ENCODE measurements at regions not wholly inside any gene's neighbourhood (a gene's known extent, or its start where the extent isn't known, plus 50 kb on each side); places are given as distances from the start of the nearest gene placed in this dataset.
"Not testable (repeated sequence)": the region's sequence is repeated elsewhere in the genome, so short reads cannot be mapped to it uniquely, and the experiment has no call there.

DNA sequence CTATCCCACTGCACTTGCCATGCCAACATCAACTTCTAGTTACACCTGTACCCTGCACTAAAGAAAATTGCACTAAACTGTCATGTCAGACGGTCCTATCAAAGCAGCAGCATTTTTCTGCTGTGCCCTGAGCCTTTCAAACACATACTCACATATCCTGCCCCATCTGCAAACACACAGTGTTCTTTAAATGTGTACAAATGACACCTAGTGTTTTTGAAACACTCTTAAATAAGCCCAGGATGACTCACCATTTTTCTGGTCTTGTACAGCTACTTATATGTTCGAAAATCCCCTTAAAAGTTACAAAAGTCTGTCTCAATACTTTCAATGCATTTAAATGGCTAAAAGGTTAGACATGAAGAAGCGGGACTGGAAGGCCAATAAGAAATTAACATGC is 346.7 kb upstream of the PPARGC1A start:
- DNase-seq, result no peak

DNA sequence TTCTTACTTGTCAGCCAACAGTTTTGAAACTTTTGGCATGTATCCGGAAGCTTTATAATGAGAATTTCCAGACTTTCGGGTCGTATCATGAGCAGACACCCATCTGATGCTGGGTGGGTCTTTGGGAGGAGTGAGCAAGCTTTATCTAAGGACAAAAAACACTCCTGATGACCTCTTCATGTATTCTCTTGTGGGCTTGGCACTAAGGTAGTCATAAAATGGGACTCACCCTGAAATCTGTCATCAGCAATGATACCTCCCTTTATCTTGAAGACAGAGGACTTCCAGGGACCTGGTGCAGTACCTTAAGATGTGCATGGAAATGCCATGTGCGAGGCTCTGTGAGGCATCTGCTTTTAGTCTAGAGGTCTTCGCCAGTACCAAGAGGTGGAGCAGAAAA is 346.3 kb upstream of the PPARGC1A start:
- DNase-seq, result no peak

DNA sequence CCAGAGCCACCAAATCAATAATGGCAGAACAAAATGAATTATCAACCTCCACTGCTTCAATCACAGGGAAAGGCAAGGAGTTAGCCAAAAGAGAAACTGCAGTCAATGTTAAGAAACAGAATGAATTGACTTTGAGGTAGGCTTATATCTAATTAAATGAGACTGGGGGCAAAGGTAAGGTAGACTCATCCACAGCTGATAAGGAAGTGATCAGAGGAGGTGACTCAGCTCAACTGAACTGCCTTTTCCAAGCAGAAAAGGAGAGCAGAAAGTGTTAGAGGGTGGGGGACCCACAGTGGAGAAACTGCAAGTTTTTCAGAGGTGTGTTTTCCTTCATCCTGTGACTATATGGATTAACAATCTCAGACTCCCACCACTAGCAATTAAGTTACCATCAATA is 345.8 kb upstream of the PPARGC1A start:
- no peak for DNase-seq

DNA sequence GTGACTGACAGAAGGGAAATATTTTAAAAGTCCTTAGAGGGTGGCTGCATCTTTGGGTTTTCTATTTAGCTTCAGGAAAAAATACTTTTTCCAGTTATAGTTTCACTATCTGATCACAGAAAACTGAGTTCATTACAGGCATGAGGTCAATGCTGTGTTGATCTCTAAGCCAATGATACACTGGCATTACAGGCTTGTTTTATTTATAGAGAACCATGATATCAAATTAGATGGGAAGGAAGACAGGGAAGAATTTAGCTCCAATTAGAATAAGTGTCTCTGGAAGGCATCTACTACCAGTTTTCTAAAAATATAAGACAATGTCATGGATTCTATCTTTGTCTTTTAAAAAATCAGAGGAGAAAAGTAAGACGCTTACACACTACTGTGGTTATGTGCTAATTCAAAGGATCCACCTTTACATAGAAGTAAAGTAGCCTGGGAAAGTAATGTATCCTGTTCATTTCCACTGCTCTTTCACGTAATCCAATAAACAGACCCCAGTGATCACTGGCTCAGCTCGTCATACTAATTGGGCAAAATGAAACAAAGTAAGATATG is 344.5 kb upstream of the PPARGC1A start:
- DNase-seq, result no peak

DNA sequence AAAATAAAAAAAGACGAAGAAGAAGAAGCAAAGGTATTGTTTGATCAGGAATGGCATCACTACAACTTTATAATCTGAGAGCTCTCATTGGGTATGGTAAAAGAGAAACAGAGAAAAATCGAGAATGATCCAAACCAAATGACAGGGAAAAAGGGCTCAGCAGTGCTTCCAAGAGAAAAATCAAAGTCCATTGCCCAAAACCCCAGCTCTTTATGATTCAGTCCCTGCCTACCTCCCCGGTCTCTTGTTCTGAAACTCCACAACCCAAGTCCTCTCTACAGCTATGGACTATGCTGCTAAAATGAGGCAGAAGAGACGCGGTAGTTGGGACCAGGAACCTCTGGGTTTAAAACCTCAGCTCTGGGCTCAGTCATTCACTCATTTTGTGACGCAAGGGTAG is 341.1 kb upstream of the PPARGC1A start:
- no peak for DNase-seq

DNA sequence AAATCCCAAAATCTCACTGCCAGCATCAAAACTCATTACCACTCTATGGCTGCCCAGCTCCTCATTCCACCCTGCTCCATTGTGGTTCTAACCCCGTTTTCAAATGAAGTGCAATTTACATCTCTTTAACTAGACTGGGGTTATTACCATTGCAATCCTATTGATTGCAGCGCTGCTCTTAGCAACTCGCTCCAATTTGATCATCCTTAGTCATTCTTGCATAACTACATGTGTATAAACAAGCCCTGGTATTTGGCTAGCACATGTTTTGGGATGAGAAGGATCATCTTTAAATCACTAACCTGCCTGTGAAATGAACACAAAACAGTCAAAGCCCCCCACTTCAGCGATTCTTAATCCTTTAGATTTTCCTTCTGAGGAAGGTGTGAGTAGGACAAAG is 340.1 kb upstream of the PPARGC1A start:
- DNase-seq, result no peak

DNA sequence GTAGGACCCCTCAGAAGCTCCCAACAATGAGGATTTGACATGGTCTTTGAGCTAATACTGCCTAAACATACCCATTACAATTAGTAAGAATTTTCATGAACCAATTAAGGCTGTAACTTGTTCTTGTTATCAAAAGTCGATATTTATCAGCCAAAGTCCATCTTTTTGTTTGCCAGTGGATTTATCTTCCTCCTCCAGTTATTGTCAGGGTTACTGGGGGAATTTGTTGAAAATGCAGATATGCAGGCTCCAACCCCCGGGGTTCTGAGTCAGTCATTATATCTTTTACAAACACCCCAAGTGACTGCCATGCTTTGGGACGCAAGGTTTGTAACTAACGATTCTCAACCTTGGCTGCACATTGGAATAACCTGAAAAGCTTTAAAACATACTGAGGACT is 338.8 kb upstream of the PPARGC1A start:
- no peak for DNase-seq

DNA sequence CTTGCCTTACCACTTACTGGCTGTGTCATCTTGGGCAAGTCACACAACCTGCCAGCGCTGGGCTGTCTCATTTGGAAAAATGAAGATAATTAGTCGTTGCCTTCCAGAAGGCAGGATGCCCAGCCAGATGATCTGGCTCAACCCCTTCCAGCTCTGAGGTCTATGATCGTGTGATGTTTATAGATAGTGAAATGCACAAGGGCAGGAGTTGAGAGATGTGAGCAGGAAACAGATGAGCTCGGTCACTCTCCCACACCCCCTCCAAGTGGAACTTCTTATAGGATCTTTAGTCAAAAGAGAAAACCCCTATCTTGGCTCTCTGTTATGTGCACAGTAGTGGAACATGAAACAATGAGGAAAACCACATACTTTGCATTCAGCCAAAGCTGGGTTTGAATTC is 336.8 kb upstream of the PPARGC1A start:
- DNase-seq, result no peak

DNA sequence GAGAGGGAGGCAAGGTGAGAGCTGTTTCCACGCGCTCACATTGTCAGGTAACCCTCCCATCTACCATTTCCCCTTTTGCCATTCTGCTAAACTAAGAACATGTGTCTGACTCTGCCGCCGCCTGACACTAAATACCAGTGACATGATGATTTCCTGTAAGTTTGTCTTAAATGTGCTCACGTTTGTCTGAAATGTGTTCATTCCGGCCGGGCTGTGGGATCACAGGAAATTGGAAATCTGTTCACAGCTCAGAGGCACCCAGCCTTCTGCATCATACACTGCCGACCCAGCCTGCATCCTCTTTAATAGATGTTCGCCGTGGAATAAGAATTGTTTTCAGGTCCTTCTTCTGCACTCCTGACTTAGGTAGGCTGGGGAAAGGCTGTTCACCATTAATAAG is 336.2 kb upstream of the PPARGC1A start:
- DNase-seq, result no peak

DNA sequence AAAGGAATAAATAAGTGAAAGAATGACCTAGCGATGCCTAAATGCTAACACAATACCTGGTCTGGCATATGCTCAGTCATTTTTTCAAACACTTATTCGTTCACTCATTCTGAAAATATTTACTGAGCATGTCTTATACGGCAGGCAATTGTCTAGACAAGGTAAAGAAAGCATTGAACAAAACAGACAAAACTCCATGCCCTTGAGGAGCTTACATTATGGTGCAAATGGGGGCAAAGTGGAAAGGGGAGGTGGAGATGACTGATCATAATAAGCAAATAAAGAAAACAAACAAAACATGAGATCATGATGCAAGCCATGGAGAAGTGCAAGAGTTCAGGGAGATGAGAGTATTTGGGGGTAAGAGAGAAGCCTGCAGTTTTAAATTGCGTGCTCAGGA is 334.6 kb upstream of the PPARGC1A start:
- no peak for DNase-seq

DNA sequence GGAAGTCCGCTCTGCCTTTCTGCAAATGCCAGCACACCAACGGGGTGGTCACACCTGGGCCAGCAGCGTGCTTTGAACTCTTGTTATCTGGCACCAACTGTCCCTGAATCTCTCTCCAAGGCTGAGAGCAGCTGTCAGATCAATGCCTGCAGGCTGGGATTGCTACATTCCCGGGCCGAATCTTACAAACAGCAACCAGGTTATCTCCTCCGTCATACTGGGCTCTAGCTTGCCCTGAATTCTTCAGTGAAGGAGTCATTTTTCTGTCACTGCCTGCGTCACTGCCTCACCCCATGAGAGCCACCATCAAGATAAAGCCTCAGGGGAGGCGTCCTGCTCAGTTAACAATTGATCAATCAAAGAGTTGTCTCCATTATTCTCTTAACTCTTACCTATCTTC is 329.4 kb upstream of the PPARGC1A start:
- DNase-seq, result no peak

DNA sequence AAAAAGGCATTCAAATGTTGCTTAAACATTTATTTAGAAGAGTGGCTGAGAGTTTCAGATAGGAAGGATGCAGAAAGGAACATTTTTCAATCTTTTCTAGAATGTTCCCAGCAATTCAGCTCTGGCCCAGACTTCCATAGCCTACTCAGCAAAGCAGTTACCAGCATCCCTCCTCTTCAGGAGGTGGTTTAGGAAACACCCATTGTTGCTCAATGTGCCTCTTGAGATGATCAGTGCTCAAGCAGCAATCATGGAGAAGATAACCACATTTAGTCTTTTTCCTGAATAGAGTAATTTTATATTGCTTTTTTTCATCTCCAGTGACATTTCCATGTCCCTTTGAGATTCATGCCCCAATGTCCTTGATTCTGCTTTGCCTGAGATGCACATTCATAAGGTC is 328.7 kb upstream of the PPARGC1A start:
- no peak for DNase-seq

DNA sequence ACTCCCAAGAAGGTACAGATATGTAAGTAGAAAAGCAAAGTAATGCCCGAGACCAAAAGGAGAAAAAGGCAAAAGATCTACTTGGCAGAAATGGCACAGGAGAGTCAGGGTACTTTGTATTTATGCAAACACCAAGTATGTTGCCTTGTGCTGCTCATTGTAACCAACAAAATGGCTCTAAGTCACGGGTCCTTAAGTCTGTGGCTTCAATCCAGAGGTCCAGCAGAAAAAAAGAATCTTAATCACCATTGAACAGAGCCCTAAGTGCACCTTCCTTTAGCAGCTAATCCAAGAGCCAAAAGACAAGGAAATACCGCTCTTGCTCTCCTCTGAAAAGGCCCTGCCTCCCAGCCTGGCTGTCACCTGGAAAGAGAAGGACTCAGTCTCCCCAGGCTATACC is 324.9 kb upstream of the PPARGC1A start:
- no peak for DNase-seq

DNA sequence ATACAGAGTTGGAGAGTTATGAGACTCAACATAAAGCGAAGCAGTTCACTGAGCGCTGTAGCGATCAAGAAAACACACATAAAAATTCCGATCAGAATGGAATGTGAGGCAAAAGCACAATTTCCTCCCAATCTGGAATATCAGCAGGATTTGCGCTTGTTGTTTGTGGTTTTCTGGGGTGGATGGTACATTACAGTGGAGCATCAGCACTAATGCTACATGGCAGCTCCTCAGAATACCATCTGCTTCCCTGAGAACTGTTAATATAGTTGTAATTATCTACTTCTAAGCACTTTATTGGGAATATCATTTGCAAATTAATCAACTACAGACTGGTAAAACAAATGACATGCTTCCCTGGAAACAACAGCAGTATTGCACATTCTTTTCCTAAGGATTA is 324.1 kb upstream of the PPARGC1A start:
- DNase-seq, result no peak

DNA sequence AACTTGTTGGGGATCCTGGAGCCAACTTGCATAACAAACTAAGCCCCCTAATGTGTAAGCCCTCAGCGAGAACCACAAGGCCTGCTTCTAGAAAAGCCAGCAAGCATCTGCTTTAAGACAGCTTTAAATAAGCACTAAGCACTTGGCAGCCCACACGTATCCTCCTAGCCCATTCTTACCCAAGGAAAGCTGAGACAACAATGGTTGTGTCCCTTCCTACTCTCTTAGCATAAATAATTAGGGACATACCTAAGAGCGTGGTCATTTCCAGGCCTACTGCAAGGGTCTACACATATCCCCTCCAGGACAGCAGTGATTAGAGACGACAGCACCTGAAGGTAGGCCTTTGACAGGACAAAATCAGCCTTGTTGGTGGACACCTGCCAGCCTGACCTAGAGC is 322.8 kb upstream of the PPARGC1A start:
- DNase-seq, result no peak

DNA sequence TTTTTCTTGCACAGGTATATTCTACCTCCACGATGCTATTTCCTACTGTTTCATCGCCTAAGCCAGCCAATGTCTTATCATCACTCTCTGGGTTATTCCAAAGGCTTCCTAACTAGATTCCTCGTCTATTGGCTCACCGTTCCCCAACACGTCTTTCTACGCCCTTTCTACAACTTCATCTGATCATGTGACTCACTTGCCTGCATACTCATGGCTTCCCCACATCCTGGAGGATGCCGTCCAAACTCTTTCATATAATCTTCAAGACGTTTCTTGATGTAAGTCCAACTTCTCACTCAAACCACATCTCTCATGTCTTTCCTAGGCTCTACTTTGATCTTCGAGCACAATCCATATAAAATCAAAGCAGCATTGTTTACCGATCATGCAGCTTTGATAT is 322.0 kb upstream of the PPARGC1A start:
- DNase-seq, result no peak

DNA sequence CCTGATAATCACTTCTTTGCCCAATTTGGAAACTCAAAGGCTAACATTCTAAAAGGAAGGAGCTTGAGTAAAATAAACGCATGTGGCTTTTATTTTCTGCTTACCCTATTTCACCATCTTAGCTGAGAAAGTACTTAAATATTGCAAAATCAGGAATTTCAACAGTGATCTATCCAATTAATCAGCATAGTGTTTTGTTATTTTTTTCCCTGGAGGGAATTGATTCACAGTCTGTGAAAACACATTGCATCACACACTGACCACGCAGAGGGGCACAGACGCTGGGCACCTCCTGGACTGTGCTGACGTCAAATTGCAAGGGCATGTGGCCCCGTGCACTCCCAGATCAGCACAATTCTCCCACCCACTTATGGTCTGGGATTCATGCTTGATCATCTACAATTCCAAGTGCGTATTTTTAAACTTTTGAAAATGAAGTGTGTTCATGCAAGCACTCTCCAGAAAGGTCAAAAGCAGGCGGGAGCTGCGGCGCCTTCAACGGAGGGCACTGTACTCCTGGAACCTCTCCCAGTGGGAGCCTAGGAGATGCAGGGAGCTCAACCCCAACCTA is 320.6 kb upstream of the PPARGC1A start:
- DNase-seq, result no peak

DNA sequence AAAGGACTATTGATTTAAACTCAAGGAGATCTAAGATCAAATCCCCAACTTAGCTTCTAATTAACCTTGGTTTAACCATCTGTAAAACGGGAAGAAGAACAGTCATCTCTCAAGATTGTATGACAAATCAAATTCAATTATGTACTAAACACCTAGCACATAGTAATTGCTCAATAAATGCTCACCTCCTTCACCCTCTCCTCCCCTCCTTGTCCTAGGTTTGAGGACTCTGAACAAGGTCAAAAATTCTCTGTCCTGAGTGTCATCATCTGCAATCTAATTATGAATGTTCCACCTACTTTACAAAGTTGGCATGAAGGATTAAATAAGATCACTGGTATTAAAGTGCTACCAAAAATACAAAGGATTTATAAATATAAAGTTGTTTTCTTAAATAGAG is 320.1 kb upstream of the PPARGC1A start:
- DNase-seq, result no peak

DNA sequence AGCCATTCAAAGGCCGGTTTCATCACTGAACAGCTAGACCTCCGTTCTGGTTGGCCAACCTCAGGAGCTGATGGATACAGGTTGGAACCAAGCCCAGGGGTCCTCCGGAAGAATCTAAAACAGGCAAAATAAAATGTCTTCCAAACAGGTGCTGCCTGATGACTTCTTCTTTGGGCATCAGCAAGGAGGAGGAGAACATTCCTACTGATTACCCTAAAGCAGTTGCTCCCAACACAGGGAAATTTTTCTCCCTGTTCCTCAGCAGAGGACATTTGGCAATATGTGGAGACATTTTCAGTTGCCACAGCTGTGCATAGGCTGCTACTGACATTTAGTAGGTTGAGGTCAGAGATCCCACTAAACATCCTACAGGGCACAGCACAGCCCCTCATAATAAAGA is 319.3 kb upstream of the PPARGC1A start:
- no peak for DNase-seq

DNA sequence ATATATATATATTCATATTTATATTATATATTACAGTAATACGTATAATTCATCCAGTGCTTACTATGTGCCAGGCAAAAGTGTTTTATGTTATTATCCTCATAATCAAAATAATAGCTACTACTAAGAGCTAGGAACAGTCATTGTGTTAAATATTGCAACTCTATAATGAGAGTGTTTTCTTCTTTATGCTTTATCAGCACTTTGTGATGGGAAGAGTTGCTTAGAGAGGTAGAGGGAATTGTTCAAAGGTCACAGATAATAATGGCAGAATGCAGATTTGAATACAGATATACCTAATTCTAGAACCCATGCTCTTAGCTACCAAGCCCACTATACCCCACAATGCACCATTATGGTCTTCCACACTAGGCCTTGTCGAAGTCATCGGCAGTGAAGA is 318.8 kb upstream of the PPARGC1A start:
- no peak for DNase-seq

DNA sequence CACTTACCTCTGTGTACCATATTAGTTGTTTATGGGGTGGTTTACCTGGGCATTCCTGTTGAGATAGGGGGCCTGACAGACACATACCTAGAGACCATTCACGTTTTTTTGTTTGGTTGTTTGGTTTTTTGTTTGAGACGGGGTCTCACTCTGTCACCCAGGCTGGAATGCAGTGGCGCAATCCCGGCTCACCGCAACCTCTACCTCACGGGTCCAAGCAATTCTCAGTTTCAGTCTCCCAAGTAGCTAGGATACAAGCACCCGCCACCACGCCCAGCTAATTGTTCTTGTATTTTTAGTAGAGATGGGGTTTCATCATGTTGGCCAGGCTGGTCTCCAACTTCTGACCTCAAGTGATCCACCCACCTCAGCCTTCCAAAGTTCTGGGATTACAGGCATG is 314.9 kb upstream of the PPARGC1A start:
- not testable (repeated sequence) for DNase-seq

DNA sequence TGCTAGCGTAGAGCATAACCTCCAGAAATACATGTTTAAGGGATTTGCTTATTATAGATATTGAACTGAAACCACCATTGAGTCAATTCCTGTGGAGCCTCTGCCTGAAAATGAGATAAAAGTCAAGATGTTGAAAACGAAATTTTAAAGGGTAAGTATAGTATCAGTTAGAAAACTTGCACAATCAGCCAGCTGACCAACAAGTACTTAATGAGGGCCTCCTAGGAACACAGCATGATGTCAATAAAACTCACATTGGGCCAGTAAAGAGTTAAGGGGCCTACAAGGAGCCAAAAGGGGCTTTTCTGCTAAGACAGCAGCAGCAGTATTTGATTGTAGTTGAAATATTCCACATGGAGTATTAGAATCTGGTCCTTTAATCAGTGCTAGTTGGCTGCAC is 314.1 kb upstream of the PPARGC1A start:
- DNase-seq, result no peak

DNA sequence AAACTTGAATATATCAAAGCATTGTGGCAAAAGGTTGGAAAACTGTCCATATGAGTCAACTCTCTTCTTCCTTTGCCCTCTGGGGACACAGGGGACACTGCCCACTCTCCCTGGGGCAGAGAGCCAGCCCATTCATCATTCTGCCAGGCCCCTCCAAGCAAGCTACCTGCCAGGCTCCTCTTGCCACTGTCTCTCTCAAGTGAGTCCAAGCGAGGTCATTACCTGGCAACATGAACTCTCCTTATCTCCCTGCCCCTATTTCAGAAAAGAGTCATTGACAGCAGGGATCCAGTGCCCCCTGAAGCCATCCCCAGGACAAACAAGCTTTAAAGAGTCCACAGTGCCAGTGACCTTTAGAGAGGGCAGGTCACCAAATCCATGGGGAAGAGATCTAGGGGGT is 312.7 kb upstream of the PPARGC1A start:
- DNase-seq, result no peak

DNA sequence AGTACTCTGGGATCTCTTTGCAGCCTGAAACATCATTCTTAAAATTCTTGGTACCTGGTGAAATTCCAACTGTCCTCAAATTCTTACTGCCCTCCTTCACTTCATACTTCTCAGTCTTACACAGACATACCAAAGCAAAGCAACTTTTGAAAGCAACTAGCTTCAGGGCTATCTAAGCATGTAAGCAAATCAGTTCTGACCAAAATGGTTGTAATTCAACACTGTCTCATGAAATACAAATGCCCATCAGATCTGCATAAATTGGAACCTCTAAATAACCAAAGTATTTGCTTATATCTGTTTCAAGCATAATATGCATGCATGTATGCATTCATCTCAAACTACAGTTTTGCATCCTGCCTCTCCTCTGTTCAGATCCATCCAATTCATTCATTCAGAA is 308.1 kb upstream of the PPARGC1A start:
- DNase-seq, result no peak

DNA sequence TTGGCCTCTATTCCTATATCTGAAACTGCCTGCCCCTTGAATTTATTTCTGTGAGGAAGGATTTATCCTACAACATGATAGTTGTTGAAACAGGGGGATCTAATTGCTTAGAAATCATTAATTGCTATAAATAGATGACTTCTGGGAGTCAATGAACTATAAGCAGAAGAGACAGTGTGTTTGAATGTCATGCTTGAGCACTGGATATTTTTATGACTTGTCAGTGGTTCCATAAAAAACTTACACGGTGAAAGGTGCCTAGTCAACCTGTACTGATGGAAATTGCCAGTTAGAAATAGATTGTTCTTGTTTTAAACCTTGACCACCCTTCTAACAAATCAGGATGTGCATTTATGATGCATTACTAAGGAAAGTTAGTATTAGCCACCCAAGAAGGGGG is 306.9 kb upstream of the PPARGC1A start:
- no peak for DNase-seq

All from CD4-positive, alpha-beta T cell treated with Interferon alpha-2 for 1 hour (primary cell).